Psoas muscle (tissue), 7 donors: ENCODE measurements at regions not wholly inside any gene's neighbourhood (a gene's known extent, or its start where the extent isn't known, plus 50 kb on each side); places are given as distances from the start of the nearest gene placed in this dataset.

Experiments
- ATAC-seq, 4 donors: fragments of 200-7000 bp; cut with Tn5 transposase; one replicate each; pipeline ENCODE4 v1.9.1; 2020; ENCODE audit warnings: moderate library complexity in 3 of 4, mild to moderate bottlenecking in 2 of 4
- DNase-seq, 2 donors: peaks; one replicate each; pipeline ENCODE4 v3.0.0-alpha.2; 2020
- H3K27ac ChIP-seq: fragments of 200-600 bp; one replicate; pipeline ENCODE4 v1.8.0; 2022
- H3K27me3 ChIP-seq, 3 donors: fragments of 200-600 bp in 1 of 3; one replicate each; pipeline versions ENCODE4 v1.6.1 to v1.8.0; 2013 to 2022; ENCODE audit warnings: low read length in 2 of 3, mild to moderate bottlenecking in 2 of 3, moderate library complexity in 1 of 3; ENCODE audit not compliant: insufficient read depth in 3 of 3
- H3K36me3 ChIP-seq, 2 donors: fragments of 200-600 bp in 1 of 2; one replicate each; pipeline versions ENCODE4 v1.6.1 to v1.8.0; 2013 to 2022; ENCODE audit warnings: low read depth in 1 of 2, mild to moderate bottlenecking in 1 of 2, moderate library complexity in 1 of 2; ENCODE audit not compliant: insufficient read depth in 1 of 2
- H3K4me1 ChIP-seq: fragments of 200-600 bp; one replicate; pipeline ENCODE4 v1.8.0; 2022
- H3K4me3 ChIP-seq: fragments of 200-600 bp; one replicate; pipeline ENCODE4 v1.8.0; 2022; ENCODE audit warnings: mild to moderate bottlenecking
- H3K9me3 ChIP-seq: fragments of 200-600 bp; one replicate; pipeline ENCODE4 v1.8.0; 2022
- CTCF ChIP-seq: fragments of 200-600 bp; IDR thresholded peaks from one replicate; pipeline ENCODE4 v1.8.0; 2022; ENCODE audit warnings: antibody characterized with exemption
- WGBS, 3 donors: extraction: QIAGEN DNeasy Blood & Tissue Kit; methylation state at CpG; one replicate each; pipeline versions ENCODE4 v1.1.6 to v1.1.7; 2013; 5-methylcytosine and 5-hydroxymethylcytosine counted together
- intact Hi-C, 2 donors: fragments of 100-400 bp; cut with DNase I; formaldehyde crosslinking; loops; one replicate each; pipeline versions ENCODE4 v1.11.0 to v1.14.2; 2022
- donor health status: healthy with polysubstance abuse.
- donor health status: DM: no; HTN: no; CAD: no; lungs with moderate emphysema.
- donor health status: Bipolar disorder and iron deficiency.
- donor health status: healthy.
- donor health status: DM: yes; HTN: yes; CAD: no.
- donor health status: DM: no; HTN: no; CAD: no.
- donor health status: DM: yes; HTN: yes; CAD: no.

GRCh38 chr5:5589857-5590256 is 167.4 kb downstream of the ICE1 start:
- H3K27ac ChIP-seq: no peak overlapping the region
- intact Hi-C loops: no loop called here
- TF ChIP-seq CTCF: no peak
- no peaks in the 10 kb centered on the region for H3K36me3 ChIP-seq
- H3K27me3 ChIP-seq: no peaks in the 10 kb centered on the region
- WGBS, 3 donors: 92 to 94% (median 93%) methylated on average over 12 of the region's 12 CpGs
- H3K9me3 ChIP-seq: no peaks in the 10 kb centered on the region
- ATAC-seq (no peak), DNase-seq (no peak)
- peaks cover 3% of the 10 kb centered on the region for H3K4me1 ChIP-seq
- H3K4me3 ChIP-seq: no peak overlapping the region

DNA sequence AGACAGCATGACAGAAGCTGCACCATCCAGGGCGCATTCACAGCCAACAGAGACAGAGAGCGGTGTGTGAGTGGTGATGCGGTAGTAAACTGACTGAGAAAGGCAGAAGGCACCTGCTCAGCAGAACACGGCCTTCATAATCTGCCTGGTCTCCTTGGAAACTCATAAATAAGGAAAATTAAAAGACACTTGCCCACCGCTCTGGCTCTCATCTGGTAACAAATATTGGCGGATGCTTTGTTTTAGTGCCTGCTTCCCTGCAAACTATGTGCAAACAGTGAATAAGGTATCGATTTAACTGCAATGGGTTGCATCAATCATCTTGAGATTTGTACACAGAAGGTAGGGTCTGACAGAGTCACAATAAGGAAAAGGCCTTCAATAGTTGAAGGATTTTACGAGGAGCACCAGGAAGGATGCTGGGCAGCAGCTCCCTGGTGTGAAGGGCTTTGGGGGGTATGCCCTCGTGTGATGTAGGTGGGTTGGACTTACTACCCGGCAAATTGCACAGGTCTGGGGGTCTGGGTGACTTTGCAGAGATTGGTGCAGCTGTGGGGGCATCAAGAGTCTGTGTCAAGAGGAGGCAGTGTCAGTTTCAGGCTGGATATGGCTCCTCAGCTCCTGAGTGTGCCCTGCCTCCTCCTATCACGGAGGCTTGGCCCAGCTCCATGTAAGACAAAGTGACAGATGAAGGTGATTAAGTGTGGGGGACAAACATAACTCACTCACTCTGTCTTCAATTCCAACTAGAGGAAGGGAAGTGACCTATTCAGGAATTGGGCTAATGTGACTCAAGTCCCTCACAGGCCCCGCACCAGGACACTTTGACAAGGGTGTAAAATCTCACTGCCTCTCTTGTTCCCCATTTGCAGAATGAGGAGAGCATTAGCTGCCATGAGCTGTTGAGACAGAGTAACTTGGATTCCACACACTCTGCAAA is 166.7 kb downstream of the ICE1 start:
- DNase-seq (no peak), ATAC-seq (no peak)
- no peak overlapping the region for H3K4me3 ChIP-seq
- peaks cover 3% of the 10 kb centered on the region for H3K4me1 ChIP-seq
- H3K36me3 ChIP-seq: no peaks in the 10 kb centered on the region
- H3K27me3 ChIP-seq: no peaks in the 10 kb centered on the region
- intact Hi-C loops: no loop called here
- WGBS, 3 donors: 71 to 76% (median 74%) methylated on average over 12 of the region's 12 CpGs
- H3K9me3 ChIP-seq: no peaks in the 10 kb centered on the region
- TF ChIP-seq CTCF: no peak
- no peak overlapping the region for H3K27ac ChIP-seq

DNA sequence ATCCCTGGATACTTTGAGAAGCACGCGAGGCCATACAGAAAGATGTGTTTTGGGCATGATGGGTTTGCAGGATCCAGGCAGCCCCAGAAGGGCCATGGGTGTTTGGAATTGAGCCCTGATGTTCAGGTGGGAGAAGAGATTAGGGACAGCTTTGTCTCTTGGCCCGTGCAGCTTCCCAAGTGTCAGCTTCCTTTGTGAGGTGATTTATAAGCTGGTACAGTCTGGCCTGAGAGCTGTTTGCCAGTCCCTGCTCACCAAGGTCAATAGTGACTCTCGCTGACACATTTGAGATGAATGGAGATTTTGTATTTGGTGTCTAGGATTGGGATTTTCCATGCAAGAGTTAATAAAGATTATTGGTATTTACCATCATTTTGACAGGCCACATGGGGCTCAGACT is 165.9 kb downstream of the ICE1 start:
- DNase-seq (no peak), ATAC-seq (no peak)
- no peaks in the 10 kb centered on the region for H3K9me3 ChIP-seq
- H3K36me3 ChIP-seq: no peaks in the 10 kb centered on the region
- intact Hi-C loops: no loop called here
- H3K4me3 ChIP-seq: no peak overlapping the region
- no peaks in the 10 kb centered on the region for H3K27me3 ChIP-seq
- no peak for TF ChIP-seq CTCF
- 81 to 91% (median 90%) methylated on average over 4 of the region's 4 CpGs for WGBS, 3 donors
- no peaks in the 10 kb centered on the region for H3K4me1 ChIP-seq
- H3K27ac ChIP-seq: no peak overlapping the region

GRCh38 chr5:5587474-5587873 is 165.0 kb downstream of the ICE1 start:
- ATAC-seq: no peak
- H3K9me3 ChIP-seq: no peaks in the 10 kb centered on the region

More at GRCh38 chr5:5587474-5587873, 165.0 kb downstream of the ICE1 start:
- no peaks in the 10 kb centered on the region for H3K4me1 ChIP-seq
- DNase-seq: no peak
- H3K27ac ChIP-seq: no peak overlapping the region
- no peak for TF ChIP-seq CTCF
- no peaks in the 10 kb centered on the region for H3K27me3 ChIP-seq
- WGBS, 3 donors: 76 to 91% (median 80%) methylated on average over 3 of the region's 3 CpGs
- H3K4me3 ChIP-seq: no peak overlapping the region
- intact Hi-C loops: no loop called here
- no peaks in the 10 kb centered on the region for H3K36me3 ChIP-seq
